Esophagus muscularis mucosa (tissue), 4 donors: ENCODE measurements at regions not wholly inside any gene's neighbourhood (a gene's known extent, or its start where the extent isn't known, plus 50 kb on each side); places are given as distances from the start of the nearest gene placed in this dataset.

Experiments
- DNase-seq: peaks from one replicate; pipeline ENCODE4 v3.0.0-alpha.2; 2017; ENCODE audit errors: extremely low spot score
- H3K27ac ChIP-seq, 4 donors: fragments of 200-600 bp; sonication (generic); replicated peaks in 1 of 4; 1 replicate in 3 of 4; 2 replicates in 1 of 4; pipeline ENCODE4 v1.5.1; 2016 to 2019; ENCODE audit warnings: mild to moderate bottlenecking in 1 of 4
- H3K27me3 ChIP-seq, 4 donors: fragments of 200-600 bp; sonication (generic); one replicate each; pipeline versions ENCODE4 v1.5.1 to v1.6.0; 2016 to 2019
- H3K36me3 ChIP-seq, 4 donors: fragments of 200-600 bp; sonication (generic); one replicate each; pipeline ENCODE4 v1.5.1; 2016 to 2019
- H3K4me1 ChIP-seq, 4 donors: fragments of 200-600 bp; sonication (generic); one replicate each; pipeline ENCODE4 v1.5.1; 2016 to 2019
- H3K4me3 ChIP-seq, 4 donors: fragments of 200-600 bp; sonication (generic); 1 replicate in 2 of 4; 2 replicates in 2 of 4; pipeline ENCODE4 v1.5.1; 2016 to 2019; ENCODE audit warnings: mild to moderate bottlenecking in 4 of 4, moderate library complexity in 1 of 4
- H3K9me3 ChIP-seq, 4 donors: fragments of 200-600 bp; sonication (generic); 1 replicate in 3 of 4; 2 replicates in 1 of 4; pipeline ENCODE4 v1.5.1; 2016 to 2019
- CTCF ChIP-seq, 3 experiments: fragments of 200-600 bp in 2 of 3; fragments of 450-650 bp in 1 of 3; sonication (generic) in 2 of 3; IDR thresholded peaks; one replicate each; pipeline ENCODE4 v1.5.1; 2017 to 2019; ENCODE audit warnings: antibody characterized with exemption in 3 of 3, mild to moderate bottlenecking in 2 of 3, moderate library complexity in 1 of 3
- EP300 ChIP-seq: sonication (generic); formaldehyde crosslinking; IDR thresholded peaks from one replicate; pipeline ENCODE4 v1.6.1; 2017; ENCODE audit warnings: antibody characterized with exemption
- POLR2A ChIP-seq: fragments of 450-650 bp; IDR thresholded peaks from one replicate; pipeline ENCODE4 v1.6.1; 2017; ENCODE audit warnings: antibody characterized with exemption, moderate library complexity, mild to moderate bottlenecking, low read depth
- POLR2AphosphoS5 ChIP-seq, 2 donors: sonication (generic); formaldehyde crosslinking; IDR thresholded peaks; one replicate each; pipeline ENCODE4 v1.6.1; 2017; ENCODE audit warnings: antibody characterized with exemption in 2 of 2
- WGBS: methylation state at CpG from one replicate; pipeline ENCODE4 v1.1.5; 2018; 5-methylcytosine and 5-hydroxymethylcytosine counted together
- intact Hi-C: fragments of 100-400 bp; cut with DNase I; formaldehyde crosslinking; loops from one replicate; pipeline ENCODE4 v1.15.1; 2023

GRCh38 chr12:84191779-84192178 is 720.8 kb downstream of the SLC6A15 start:
- Histone ChIP-seq H3K9me3 (peaks cover 0 to 11% (median 8%) of the 10 kb centered on the region in 4 donors), H3K4me1 (no peaks in the 10 kb centered on the region), H3K27me3 (no peaks in the 10 kb centered on the region), H3K4me3 (no peak overlapping the region), H3K27ac (no peak overlapping the region), H3K36me3 (no peaks in the 10 kb centered on the region)
- intact Hi-C loops: no loop called here
- DNase-seq: no peak
- 59% methylated on average over 3 of the region's 3 CpGs for WGBS
- no peak for TF ChIP-seq POLR2A
- TF ChIP-seq EP300: no peak
- no peak for TF ChIP-seq POLR2AphosphoS5 (IDR thresholded peaks at IDR 0.05)
- TF ChIP-seq CTCF (IDR thresholded peaks at IDR 0.05): no peak

GRCh38 chr12:84186433-84186832 is 726.2 kb downstream of the SLC6A15 start:
- no peaks in the 10 kb centered on the region for H3K27me3 ChIP-seq
- H3K4me1 ChIP-seq: no peaks in the 10 kb centered on the region
- TF ChIP-seq POLR2A (no peak), POLR2AphosphoS5 (IDR thresholded peaks at IDR 0.05) (no peak), CTCF (IDR thresholded peaks at IDR 0.05) (no peak), EP300 (no peak)
- DNase-seq: no peak
- no peak overlapping the region for H3K4me3 ChIP-seq
- H3K27ac ChIP-seq: no peak overlapping the region
- no peaks in the 10 kb centered on the region for H3K9me3 ChIP-seq
- intact Hi-C loops: no loop called here
- H3K36me3 ChIP-seq: no peaks in the 10 kb centered on the region
- 41% methylated on average over 1 of the region's 1 CpG for WGBS

GRCh38 chr12:84183576-84183975 is 729.0 kb downstream of the SLC6A15 start:
- Histone ChIP-seq H3K4me3 (no peak overlapping the region), H3K4me1 (no peaks in the 10 kb centered on the region), H3K36me3 (no peaks in the 10 kb centered on the region), H3K27ac (no peak overlapping the region), H3K9me3 (no peaks in the 10 kb centered on the region), H3K27me3 (no peaks in the 10 kb centered on the region)
- DNase-seq: no peak
- TF ChIP-seq POLR2AphosphoS5 (IDR thresholded peaks at IDR 0.05) (no peak), POLR2A (no peak), CTCF (IDR thresholded peaks at IDR 0.05) (no peak), EP300 (no peak)
- 65% methylated on average over 2 of the region's 2 CpGs for WGBS
- intact Hi-C loops: no loop called here

GRCh38 chr12:84174115-84174514 is 738.5 kb downstream of the SLC6A15 start:
- Histone ChIP-seq H3K4me1 (no peaks in the 10 kb centered on the region), H3K9me3 (no peaks in the 10 kb centered on the region), H3K4me3 (no peak overlapping the region), H3K27me3 (no peaks in the 10 kb centered on the region), H3K27ac (no peak overlapping the region), H3K36me3 (no peaks in the 10 kb centered on the region)
- intact Hi-C loops: no loop called here
- DNase-seq: no peak
- 74% methylated on average over 2 of the region's 5 CpGs for WGBS
- TF ChIP-seq CTCF (IDR thresholded peaks at IDR 0.05) (no peak), POLR2A (no peak), POLR2AphosphoS5 (IDR thresholded peaks at IDR 0.05) (no peak), EP300 (no peak)

- Histone ChIP-seq H3K4me1 (no peaks in the 10 kb centered on the region), H3K9me3 (no peaks in the 10 kb centered on the region), H3K27me3 (no peaks in the 10 kb centered on the region), H3K36me3 (no peaks in the 10 kb centered on the region), H3K27ac (no peak overlapping the region), H3K4me3 (no peak overlapping the region)
- DNase-seq: no peak
- intact Hi-C loops: no loop called here
- WGBS: 83% methylated on average over 4 of the region's 4 CpGs
- TF ChIP-seq POLR2AphosphoS5 (IDR thresholded peaks at IDR 0.05) (no peak), CTCF (IDR thresholded peaks at IDR 0.05) (no peak), EP300 (no peak), POLR2A (no peak)
Observed at GRCh38 chr12:84172823-84173424, 739.7 kb downstream of the SLC6A15 start.
